ENCODE measurements at regions not wholly inside any gene's neighbourhood (a gene's known extent, or its start where the extent isn't known, plus 50 kb on each side); places are given as distances from the start of the nearest gene placed in this dataset.

DNA sequence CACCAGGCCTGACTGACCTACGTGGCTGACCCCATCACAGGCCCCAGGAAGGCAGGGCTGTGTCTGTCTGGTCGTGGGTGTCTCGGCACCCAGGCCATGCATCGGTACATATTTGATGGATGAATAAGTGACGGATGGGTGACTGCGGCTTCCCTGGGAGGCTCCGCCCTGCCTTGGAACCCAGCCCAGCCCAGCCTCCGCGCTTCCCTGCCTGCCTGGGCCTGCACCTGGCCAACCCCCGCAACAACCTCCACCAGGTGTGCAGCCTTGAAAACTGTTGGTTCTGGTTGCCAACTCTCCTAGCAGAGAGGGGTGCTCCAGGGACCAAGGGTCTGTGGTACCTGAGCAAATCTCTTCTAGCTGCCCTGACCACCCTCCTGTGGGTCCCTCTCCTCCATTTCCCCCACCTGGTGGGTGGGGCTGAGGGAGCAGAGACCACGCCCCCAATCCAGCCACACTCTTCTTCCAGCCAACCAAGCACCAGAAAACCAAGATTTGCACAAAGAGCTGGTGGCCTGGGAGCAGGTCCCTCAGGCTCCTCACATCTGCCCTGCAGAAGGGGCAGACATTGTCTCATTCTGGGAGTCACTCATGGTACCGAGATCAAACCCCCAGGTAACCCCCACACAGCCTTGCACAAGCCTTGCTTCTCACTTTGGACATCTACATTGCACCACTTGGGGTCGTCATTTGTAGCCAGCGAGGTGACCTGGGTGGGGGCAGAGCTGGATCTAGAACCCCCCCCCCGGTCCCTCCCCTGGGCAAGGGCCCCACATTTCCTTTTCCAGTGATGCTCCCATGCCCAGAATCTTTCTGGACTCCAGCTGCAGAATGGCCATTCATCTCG is 100.6 kb upstream of the IER5L start:
- no peak for DNase-seq
- H3K9me3 ChIP-seq (ENCODE audit: control insufficient read depth, low read length), result no peaks in the 10 kb centered on the region
- H3K4me3 ChIP-seq (ENCODE audit: insufficient read depth, low read depth, low read length, poor library complexity, severe bottlenecking), result no peak overlapping the region
- no peak overlapping the region for H3K27ac ChIP-seq (ENCODE audit: insufficient read depth, low read length, poor library complexity, severe bottlenecking)
- H3K36me3 ChIP-seq (ENCODE audit: control insufficient read depth, insufficient read depth, low read length), result no peaks in the 10 kb centered on the region
- H3K27me3 ChIP-seq (replicated peaks; ENCODE audit: control insufficient read depth, insufficient read depth, low read length, poor library complexity, severe bottlenecking), result no peaks in the 10 kb centered on the region
- H3K4me1 ChIP-seq (ENCODE audit: control insufficient read depth, insufficient read depth, low read length, poor library complexity, severe bottlenecking), result no peaks in the 10 kb centered on the region

DNA sequence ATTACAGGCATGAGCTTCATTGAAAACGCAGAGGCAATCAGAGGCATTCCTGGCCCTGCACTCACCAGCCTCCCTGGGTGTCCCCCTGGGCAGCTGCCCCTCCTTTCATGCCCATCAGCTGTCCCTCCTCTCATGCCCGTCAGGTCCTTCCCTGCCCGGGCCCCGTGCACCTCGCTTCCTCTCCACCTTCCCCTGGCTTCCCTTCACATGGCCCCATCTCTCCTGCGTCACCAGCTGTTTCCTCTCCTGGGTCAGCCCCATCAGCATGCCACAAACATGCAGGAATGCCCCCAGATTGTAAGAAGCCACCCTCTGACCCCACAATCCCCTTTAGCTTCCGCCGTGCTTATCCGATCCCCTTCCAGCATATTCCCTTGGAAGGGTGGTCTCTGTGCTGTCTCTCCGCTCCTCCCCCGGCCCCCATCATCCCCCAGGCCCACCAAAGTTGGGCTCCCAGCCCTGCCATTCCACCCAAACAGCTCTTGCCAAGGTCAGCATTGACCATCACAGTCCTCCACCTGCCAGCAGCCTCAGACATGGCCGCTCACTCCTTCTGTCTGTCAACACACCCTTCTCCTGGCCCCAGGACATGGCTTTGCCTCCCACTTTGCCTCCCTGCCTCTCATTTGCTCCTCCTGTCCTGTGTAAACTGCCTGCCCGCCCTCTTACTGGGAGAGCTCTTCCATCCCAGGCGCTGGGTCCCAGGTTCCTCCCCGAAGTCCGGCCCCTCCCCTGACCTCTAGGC is 98.6 kb upstream of the IER5L start:
- H3K36me3 ChIP-seq (ENCODE audit: control insufficient read depth, insufficient read depth, low read length), result no peaks in the 10 kb centered on the region
- DNase-seq, result no peak
- peaks cover 2% of the 10 kb centered on the region for H3K4me1 ChIP-seq (ENCODE audit: control insufficient read depth, insufficient read depth, low read length, poor library complexity, severe bottlenecking)
- no peak overlapping the region for H3K4me3 ChIP-seq (ENCODE audit: insufficient read depth, low read depth, low read length, poor library complexity, severe bottlenecking)
- no peaks in the 10 kb centered on the region for H3K27me3 ChIP-seq (replicated peaks; ENCODE audit: control insufficient read depth, insufficient read depth, low read length, poor library complexity, severe bottlenecking)
- no peaks in the 10 kb centered on the region for H3K9me3 ChIP-seq (ENCODE audit: control insufficient read depth, low read length)
- no peak overlapping the region for H3K27ac ChIP-seq (ENCODE audit: insufficient read depth, low read length, poor library complexity, severe bottlenecking)

DNA sequence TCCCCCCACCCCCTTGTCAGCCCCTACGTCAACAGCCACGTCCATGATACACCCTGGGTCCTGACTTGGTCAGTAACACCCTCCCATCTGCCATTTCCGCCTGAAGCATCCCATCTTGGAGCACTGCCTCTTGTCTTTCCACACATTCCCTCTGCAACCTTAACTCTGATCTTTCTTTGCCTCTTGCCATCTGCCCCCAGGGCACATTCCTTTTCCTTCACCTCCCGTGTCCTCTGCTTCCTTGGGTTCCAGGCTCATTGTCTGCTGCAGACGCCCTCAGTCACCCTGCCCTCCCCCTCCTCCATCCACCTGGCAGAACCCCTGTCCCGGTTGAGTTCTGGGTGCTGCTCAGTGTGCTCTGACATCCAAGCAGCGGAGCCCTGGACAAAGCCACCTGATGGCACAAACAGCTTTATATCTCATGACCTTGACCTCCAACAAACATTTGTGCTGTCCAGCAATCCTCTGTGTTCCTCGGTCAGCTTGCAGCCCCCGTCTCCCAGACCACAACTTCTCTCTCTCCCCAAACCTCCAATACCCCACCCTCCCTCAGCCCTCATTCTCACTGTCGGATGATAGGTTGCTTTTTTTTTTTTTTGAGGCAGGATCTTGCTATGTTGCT is 97.7 kb upstream of the IER5L start:
- no peak for DNase-seq

DNA sequence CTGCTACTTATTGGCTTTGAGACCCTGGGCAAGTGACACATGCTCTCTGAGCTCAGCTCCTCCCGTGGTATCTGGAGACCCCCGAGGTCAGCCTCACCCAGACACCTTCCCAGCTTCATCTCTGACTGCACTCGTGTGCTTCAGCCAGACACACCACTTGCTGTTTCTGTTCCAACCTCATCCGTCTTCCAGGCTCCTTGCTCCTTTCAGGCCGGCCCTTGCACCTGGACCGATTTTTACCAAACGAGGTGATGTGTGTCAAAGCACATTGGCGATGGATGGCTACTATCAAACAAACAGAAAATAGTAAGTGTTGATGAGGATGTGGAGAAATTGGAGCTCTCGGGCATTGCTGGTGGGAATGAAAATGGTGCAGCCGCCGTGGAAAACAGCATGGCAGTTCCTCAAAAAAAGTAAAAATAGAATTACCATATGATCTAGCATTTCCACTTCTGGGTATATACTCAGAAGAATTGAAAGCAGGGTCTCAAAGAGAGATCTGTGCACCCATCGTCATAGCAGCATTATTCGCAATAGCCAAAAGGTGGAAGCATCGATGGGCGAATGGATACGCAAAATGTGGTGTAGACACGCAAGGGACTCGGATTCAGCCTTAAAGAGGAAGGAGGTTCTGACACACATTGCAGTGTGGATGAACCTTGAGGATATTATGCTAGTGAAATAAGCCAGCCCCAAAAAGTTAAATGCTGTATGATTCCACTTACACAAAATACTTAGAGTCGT is 96.1 kb upstream of the IER5L start:
- no peak for DNase-seq
- Histone ChIP-seq H3K36me3 (ENCODE audit: control insufficient read depth, insufficient read depth, low read length) (no peaks in the 10 kb centered on the region), H3K27ac (ENCODE audit: insufficient read depth, low read length, poor library complexity, severe bottlenecking) (no peak overlapping the region), H3K4me1 (ENCODE audit: control insufficient read depth, insufficient read depth, low read length, poor library complexity, severe bottlenecking) (peaks cover 19% of the 10 kb centered on the region), H3K9me3 (ENCODE audit: control insufficient read depth, low read length) (no peaks in the 10 kb centered on the region), H3K27me3 (replicated peaks; ENCODE audit: control insufficient read depth, insufficient read depth, low read length, poor library complexity, severe bottlenecking) (no peaks in the 10 kb centered on the region), H3K4me3 (ENCODE audit: insufficient read depth, low read depth, low read length, poor library complexity, severe bottlenecking) (no peak overlapping the region)

More for the DNA sequence above, 97.7 kb upstream of the IER5L start:
- Histone ChIP-seq H3K36me3 (ENCODE audit: control insufficient read depth, insufficient read depth, low read length) (no peaks in the 10 kb centered on the region), H3K27ac (ENCODE audit: insufficient read depth, low read length, poor library complexity, severe bottlenecking) (no peak overlapping the region), H3K4me1 (ENCODE audit: control insufficient read depth, insufficient read depth, low read length, poor library complexity, severe bottlenecking) (peaks cover 11% of the 10 kb centered on the region), H3K9me3 (ENCODE audit: control insufficient read depth, low read length) (no peaks in the 10 kb centered on the region), H3K27me3 (replicated peaks; ENCODE audit: control insufficient read depth, insufficient read depth, low read length, poor library complexity, severe bottlenecking) (no peaks in the 10 kb centered on the region), H3K4me3 (ENCODE audit: insufficient read depth, low read depth, low read length, poor library complexity, severe bottlenecking) (no peak overlapping the region)

DNA sequence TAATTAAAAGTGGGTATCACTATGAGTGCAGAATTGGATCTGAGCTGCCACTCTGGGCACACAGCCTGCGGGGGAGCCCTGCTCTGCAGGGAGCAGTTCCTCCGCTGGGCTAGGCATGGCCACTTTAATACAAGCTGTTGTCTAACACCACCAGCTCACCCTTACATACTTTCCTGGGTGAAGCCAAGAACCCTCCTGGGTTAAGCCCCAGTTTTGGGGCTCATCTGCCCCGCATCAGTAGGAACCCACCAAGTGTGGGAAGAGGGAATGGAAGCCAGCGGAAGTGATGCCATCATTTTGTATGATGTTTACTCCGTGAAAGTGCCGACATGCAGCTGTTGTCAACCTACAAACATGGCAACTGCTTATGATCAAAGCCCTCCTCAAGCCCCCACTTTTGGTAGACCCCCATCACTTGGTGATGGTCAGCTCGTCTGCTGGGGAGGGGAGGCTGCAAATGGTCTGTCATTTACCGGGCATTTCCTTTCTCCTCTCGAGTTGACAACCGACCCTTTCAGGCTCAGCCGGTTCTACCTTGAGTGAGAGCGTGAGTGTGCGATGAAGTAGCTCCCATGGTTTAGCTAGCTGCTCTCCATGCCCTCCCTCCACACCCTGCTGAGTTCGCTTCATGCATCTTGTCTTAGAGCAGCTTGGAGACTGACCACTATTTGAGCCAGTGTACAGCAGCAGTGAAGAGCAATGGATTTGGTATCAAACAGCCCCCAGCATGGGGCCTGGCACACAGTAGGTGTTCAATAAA is 95.3 kb upstream of the IER5L start:
- no peak for DNase-seq
- Histone ChIP-seq H3K9me3 (ENCODE audit: control insufficient read depth, low read length) (no peaks in the 10 kb centered on the region), H3K36me3 (ENCODE audit: control insufficient read depth, insufficient read depth, low read length) (no peaks in the 10 kb centered on the region), H3K4me3 (ENCODE audit: insufficient read depth, low read depth, low read length, poor library complexity, severe bottlenecking) (no peak overlapping the region), H3K27me3 (replicated peaks; ENCODE audit: control insufficient read depth, insufficient read depth, low read length, poor library complexity, severe bottlenecking) (no peaks in the 10 kb centered on the region), H3K27ac (ENCODE audit: insufficient read depth, low read length, poor library complexity, severe bottlenecking) (no peak overlapping the region), H3K4me1 (ENCODE audit: control insufficient read depth, insufficient read depth, low read length, poor library complexity, severe bottlenecking) (peaks cover 19% of the 10 kb centered on the region)

DNA sequence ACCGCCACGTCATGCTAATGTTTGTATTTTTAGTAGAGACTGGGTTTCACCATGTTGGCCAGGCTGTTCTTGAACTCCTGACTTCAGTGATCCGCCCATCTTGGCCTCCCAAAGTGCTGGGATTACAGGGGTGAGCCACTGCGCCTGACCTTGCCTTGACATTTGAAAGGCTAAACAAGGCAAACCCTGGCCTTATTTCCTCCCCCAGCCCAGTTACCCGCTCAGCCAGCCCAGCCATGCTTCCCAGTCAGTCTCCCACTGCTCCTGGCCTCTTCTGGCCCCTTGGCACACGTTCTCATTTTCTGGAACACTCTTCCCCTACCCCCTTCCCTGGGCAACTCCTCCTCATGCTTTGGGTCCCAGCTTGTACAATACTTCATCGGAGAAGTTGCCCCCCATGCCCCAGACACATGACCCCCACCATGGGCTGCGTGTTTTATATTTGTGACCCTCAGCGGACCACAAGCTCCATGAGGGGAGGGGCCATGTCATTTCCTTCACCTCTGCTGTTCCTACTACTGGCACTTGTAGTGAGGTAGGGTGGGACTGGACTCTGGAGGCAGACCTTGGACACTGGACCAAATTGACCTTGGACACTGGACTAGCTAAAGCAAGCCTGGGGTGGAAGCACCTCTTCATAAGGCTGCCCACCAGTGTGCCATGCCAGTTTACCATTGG is 94.4 kb upstream of the IER5L start:
- DNase-seq, result no peak
- Histone ChIP-seq H3K4me1 (ENCODE audit: control insufficient read depth, insufficient read depth, low read length, poor library complexity, severe bottlenecking) (peaks cover 19% of the 10 kb centered on the region), H3K36me3 (ENCODE audit: control insufficient read depth, insufficient read depth, low read length) (no peaks in the 10 kb centered on the region), H3K4me3 (ENCODE audit: insufficient read depth, low read depth, low read length, poor library complexity, severe bottlenecking) (no peak overlapping the region), H3K9me3 (ENCODE audit: control insufficient read depth, low read length) (no peaks in the 10 kb centered on the region), H3K27me3 (replicated peaks; ENCODE audit: control insufficient read depth, insufficient read depth, low read length, poor library complexity, severe bottlenecking) (no peaks in the 10 kb centered on the region), H3K27ac (ENCODE audit: insufficient read depth, low read length, poor library complexity, severe bottlenecking) (no peak overlapping the region)

DNA sequence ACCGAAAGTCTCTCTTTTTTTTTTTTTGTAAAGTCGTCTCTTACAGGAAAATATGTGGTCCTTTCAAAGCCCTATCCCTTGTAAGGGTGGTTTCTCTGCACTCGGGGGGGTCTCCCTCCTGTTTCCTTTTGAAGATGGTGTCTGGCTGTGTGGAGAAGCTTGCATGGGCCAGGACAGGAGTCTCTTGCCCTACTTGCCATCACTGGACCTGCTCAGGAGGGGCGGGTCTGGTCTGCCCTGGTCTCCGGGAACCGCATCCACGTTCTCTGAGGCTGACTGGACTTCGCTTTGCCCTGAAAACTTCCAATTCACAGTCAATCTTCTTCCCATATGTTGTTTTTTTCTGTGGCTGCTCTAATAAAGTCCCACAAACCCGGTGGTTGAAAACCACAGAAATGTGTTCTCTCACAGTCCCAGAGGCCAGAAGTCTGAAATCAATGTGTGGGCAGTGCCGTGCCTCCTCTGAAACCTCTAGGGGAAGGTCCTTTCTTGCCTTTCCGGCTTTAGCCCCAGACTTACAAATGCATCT is 92.9 kb upstream of the IER5L start:
- no peaks in the 10 kb centered on the region for H3K9me3 ChIP-seq (ENCODE audit: control insufficient read depth, low read length)
- H3K4me3 ChIP-seq (ENCODE audit: insufficient read depth, low read depth, low read length, poor library complexity, severe bottlenecking), result peak overlapping the region; percentile 11
- H3K36me3 ChIP-seq (ENCODE audit: control insufficient read depth, insufficient read depth, low read length), result no peaks in the 10 kb centered on the region
- no peak for DNase-seq
- no peak overlapping the region for H3K27ac ChIP-seq (ENCODE audit: insufficient read depth, low read length, poor library complexity, severe bottlenecking)
- no peaks in the 10 kb centered on the region for H3K27me3 ChIP-seq (replicated peaks; ENCODE audit: control insufficient read depth, insufficient read depth, low read length, poor library complexity, severe bottlenecking)
- peaks cover 19% of the 10 kb centered on the region for H3K4me1 ChIP-seq (ENCODE audit: control insufficient read depth, insufficient read depth, low read length, poor library complexity, severe bottlenecking)

DNA sequence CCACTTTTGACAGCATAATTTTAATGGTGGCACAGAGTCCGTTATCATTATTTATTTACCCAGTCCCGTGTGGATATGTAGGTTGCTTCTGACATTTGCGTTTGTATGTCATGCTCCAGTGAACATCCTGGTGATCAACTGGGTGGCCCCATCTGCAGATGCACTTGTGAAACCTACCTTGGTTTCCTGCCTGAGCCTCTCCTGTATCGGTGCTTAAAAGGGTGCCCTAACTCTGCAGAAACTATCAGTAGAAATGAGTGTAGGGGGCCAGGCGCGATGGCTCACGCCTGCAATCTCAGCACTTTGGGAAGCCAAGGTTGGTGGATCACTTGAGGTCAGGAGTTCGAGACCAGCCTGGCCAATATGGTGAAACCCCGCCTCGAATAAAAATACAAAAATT is 92.1 kb upstream of the IER5L start:
- Histone ChIP-seq H3K36me3 (ENCODE audit: control insufficient read depth, insufficient read depth, low read length) (no peaks in the 10 kb centered on the region), H3K9me3 (ENCODE audit: control insufficient read depth, low read length) (no peaks in the 10 kb centered on the region), H3K4me1 (ENCODE audit: control insufficient read depth, insufficient read depth, low read length, poor library complexity, severe bottlenecking) (peaks cover 19% of the 10 kb centered on the region), H3K27ac (ENCODE audit: insufficient read depth, low read length, poor library complexity, severe bottlenecking) (no peak overlapping the region), H3K4me3 (ENCODE audit: insufficient read depth, low read depth, low read length, poor library complexity, severe bottlenecking) (no peak overlapping the region), H3K27me3 (replicated peaks; ENCODE audit: control insufficient read depth, insufficient read depth, low read length, poor library complexity, severe bottlenecking) (no peaks in the 10 kb centered on the region)
- no peak for DNase-seq

DNA sequence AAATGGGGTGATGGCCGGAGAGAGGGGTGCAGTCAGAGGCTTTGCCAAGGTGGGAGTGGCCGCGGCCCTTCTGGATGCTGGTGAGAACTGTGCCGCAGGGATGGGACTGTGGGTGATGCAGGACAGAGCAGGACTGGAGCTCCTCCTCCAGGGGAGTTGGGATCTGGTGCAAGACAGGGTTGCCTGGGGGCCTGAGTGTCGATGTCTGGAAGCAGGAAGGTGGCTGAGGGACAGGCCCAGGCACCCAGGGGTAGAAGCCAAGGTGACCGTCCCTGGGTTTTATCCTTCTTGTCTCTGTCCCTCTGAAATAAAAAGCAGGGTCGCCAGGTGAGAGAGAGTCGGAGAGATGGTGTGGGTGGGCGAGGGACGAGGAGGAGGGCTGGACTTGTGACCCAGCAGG is 89.1 kb upstream of the IER5L start:
- DNase-seq, result no peak
- no peak overlapping the region for H3K27ac ChIP-seq (ENCODE audit: insufficient read depth, low read length, poor library complexity, severe bottlenecking)

More for the DNA sequence above, 89.1 kb upstream of the IER5L start:
- Histone ChIP-seq H3K27me3 (replicated peaks; ENCODE audit: control insufficient read depth, insufficient read depth, low read length, poor library complexity, severe bottlenecking) (peaks cover 1% of the 10 kb centered on the region), H3K4me1 (ENCODE audit: control insufficient read depth, insufficient read depth, low read length, poor library complexity, severe bottlenecking) (peaks cover 19% of the 10 kb centered on the region), H3K36me3 (ENCODE audit: control insufficient read depth, insufficient read depth, low read length) (no peaks in the 10 kb centered on the region), H3K4me3 (ENCODE audit: insufficient read depth, low read depth, low read length, poor library complexity, severe bottlenecking) (no peak overlapping the region), H3K9me3 (ENCODE audit: control insufficient read depth, low read length) (no peaks in the 10 kb centered on the region)
